GM12864 (cell line): ENCODE measurements at regions not wholly inside any gene's neighbourhood (a gene's known extent, or its start where the extent isn't known, plus 50 kb on each side); places are given as distances from the start of the nearest gene placed in this dataset.

Experiments used
- DNase-seq: peaks from one replicate; pipeline ENCODE4 v3.0.0-alpha.2; 2011; ENCODE audit warnings: low read depth
- H3K4me3 ChIP-seq: 2 replicates; pipeline ENCODE4 v1.5.1; 2011; ENCODE audit warnings: mild to moderate bottlenecking, low read depth, low read length, control low read depth
- CTCF ChIP-seq: IDR thresholded peaks from 2 replicates; pipeline ENCODE4 v1.5.1; 2011; ENCODE audit warnings: low read depth, mild to moderate bottlenecking, moderate library complexity, low read length, control low read depth, inconsistent platforms; ENCODE audit errors: missing control alignments

- no peak for DNase-seq
- H3K4me3 ChIP-seq: no peak overlapping the region
- no peak for TF ChIP-seq CTCF
These were observed 1079.6 kb upstream of the PABPC4L start for GRCh38 chr4:135281230-135281629.

GRCh38 chr4:135277980-135278315, 1076.4 kb upstream of the PABPC4L start:
- no peak for DNase-seq
- TF ChIP-seq CTCF: no peak
- no peak overlapping the region for H3K4me3 ChIP-seq

GRCh38 chr4:135277068-135277979, 1075.7 kb upstream of the PABPC4L start:
- H3K4me3 ChIP-seq: no peak overlapping the region
- no peak for DNase-seq

DNA sequence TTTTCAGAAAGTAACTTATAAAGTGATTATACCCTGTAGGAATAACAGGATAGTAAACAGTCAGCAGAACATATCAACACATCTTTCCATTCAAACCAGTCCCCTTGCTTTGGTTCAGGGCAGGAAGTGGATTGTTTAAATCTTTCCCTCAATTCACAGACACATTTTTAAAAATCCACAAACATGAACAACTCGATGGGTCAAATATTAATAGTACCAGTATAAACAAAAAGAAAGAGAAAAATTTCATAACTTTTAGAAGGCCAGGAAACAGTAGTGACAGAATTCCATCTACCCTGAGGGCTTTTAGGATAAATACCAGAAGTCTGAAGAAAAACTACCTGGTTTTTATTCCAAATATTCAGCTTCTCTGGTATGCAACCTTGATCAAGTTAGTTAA, 1072.8 kb upstream of the PABPC4L start:
- no peak for TF ChIP-seq CTCF
- no peak overlapping the region for H3K4me3 ChIP-seq
- no peak for DNase-seq

More at GRCh38 chr4:135277068-135277979, 1075.7 kb upstream of the PABPC4L start:
- TF ChIP-seq CTCF: no peak

GRCh38 chr4:135269125-135269890, 1067.7 kb upstream of the PABPC4L start:
- no peak for TF ChIP-seq CTCF
- no peak for DNase-seq
- H3K4me3 ChIP-seq: no peak overlapping the region

- no peak for TF ChIP-seq CTCF
- no peak for DNase-seq
- no peak overlapping the region for H3K4me3 ChIP-seq
These were observed 1066.8 kb upstream of the PABPC4L start for GRCh38 chr4:135268369-135268768.
